Upper lobe of right lung (tissue), 1 donor: ENCODE measurements at regions not wholly inside any gene's neighbourhood (a gene's known extent, or its start where the extent isn't known, plus 50 kb on each side); places are given as distances from the start of the nearest gene placed in this dataset.
"Not testable (repeated sequence)": the region's sequence is repeated elsewhere in the genome, so short reads cannot be mapped to it uniquely, and the experiment has no call there.

Experiments
- ATAC-seq: fragments of 200-7000 bp; cut with Tn5 transposase; one replicate; pipeline ENCODE4 v1.9.1; 2020; ENCODE audit warnings: mild to moderate bottlenecking, moderate library complexity
- DNase-seq: peaks from one replicate; pipeline ENCODE4 v3.0.0-alpha.2; 2020
- H3K27ac ChIP-seq: fragments of 200-600 bp; one replicate; pipeline ENCODE4 v1.8.0; 2022
- H3K27me3 ChIP-seq: fragments of 200-600 bp; one replicate; pipeline ENCODE4 v1.8.0; 2022; ENCODE audit warnings: mild to moderate bottlenecking
- H3K36me3 ChIP-seq: fragments of 200-600 bp; one replicate; pipeline ENCODE4 v1.8.0; 2022
- H3K4me1 ChIP-seq: fragments of 200-600 bp; one replicate; pipeline ENCODE4 v1.8.0; 2022
- H3K4me3 ChIP-seq: fragments of 200-600 bp; one replicate; pipeline ENCODE4 v1.8.0; 2022; ENCODE audit warnings: mild to moderate bottlenecking
- H3K9me3 ChIP-seq: fragments of 200-600 bp; one replicate; pipeline ENCODE4 v1.8.0; 2022
- intact Hi-C: fragments of 100-400 bp; cut with DNase I; formaldehyde crosslinking; loops from one replicate; pipeline ENCODE4 v1.11.0; 2022
- TF ChIP-seq, protein P1 (sequence below): fragments of 200-600 bp; IDR thresholded peaks from one replicate; pipeline ENCODE4 v1.8.0; 2022; ENCODE audit warnings: antibody characterized with exemption
- donor health status: DM: no; HTN: yes; CAD: no; lungs with severe emphysema.

DNA sequence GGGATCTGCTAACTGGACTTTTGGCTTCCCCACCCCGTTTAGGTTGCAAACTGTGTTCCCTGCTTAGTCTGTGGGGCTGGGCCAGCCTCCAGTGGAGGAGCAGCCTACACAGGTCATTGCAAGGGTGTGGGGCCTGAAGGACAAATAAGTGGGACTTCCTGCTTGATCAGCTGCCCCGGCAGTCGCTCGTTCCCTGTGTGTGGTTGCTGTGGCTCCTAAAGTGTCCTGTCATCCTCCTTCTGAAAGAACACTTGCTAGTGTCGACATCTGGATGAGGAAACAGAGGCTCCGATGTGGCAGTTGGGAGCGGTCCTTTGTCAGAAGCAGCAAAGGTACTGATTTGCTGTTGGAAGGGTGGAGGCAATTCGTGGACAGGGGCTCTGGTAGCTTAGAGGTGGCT, 88.9 kb upstream of the TBCA start:
- TF ChIP-seq, protein P1, sequence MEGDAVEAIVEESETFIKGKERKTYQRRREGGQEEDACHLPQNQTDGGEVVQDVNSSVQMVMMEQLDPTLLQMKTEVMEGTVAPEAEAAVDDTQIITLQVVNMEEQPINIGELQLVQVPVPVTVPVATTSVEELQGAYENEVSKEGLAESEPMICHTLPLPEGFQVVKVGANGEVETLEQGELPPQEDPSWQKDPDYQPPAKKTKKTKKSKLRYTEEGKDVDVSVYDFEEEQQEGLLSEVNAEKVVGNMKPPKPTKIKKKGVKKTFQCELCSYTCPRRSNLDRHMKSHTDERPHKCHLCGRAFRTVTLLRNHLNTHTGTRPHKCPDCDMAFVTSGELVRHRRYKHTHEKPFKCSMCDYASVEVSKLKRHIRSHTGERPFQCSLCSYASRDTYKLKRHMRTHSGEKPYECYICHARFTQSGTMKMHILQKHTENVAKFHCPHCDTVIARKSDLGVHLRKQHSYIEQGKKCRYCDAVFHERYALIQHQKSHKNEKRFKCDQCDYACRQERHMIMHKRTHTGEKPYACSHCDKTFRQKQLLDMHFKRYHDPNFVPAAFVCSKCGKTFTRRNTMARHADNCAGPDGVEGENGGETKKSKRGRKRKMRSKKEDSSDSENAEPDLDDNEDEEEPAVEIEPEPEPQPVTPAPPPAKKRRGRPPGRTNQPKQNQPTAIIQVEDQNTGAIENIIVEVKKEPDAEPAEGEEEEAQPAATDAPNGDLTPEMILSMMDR = no peak
- intact Hi-C loops = no loop called here
- Histone ChIP-seq H3K4me1 (no peaks in the 10 kb centered on the region), H3K4me3 (no peak overlapping the region), H3K9me3 (no peaks in the 10 kb centered on the region), H3K27ac (no peak overlapping the region), H3K27me3 (no peaks in the 10 kb centered on the region), H3K36me3 (no peaks in the 10 kb centered on the region)
- peak; percentile 97 for ATAC-seq
- DNase-seq = peak; percentile 82

GRCh38 chr5:77863181-77863580, 87.0 kb upstream of the TBCA start:
- intact Hi-C loops = no loop called here
- TF ChIP-seq, protein P1 = no peak
- Histone ChIP-seq H3K4me3 (no peak overlapping the region), H3K9me3 (no peaks in the 10 kb centered on the region), H3K27me3 (no peaks in the 10 kb centered on the region), H3K27ac (no peak overlapping the region), H3K4me1 (no peaks in the 10 kb centered on the region), H3K36me3 (no peaks in the 10 kb centered on the region)
- ATAC-seq (no peak), DNase-seq (no peak)

DNA sequence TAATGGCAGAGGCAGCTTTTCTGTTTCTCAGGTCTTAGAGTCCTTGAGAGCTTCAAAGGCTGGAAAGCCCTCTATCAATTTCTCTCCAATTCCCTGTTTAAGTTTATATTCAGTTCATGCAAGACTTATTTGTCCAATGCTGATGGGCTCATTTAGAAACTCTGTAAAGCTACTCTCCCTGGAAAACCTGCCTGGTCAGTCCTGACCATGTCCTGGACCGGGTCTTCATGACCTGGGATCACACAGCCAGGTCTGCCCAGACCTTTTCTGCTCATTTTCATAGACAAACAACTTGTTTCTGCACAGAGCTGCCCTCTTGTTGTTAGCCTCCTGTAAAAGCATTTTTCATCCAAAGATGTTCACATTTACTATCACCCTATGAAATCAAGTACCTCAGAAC, 85.4 kb upstream of the TBCA start:
- DNase-seq (no peak), ATAC-seq (no peak)
- TF ChIP-seq, protein P1 = no peak
- intact Hi-C loops = no loop called here
- no peak overlapping the region for H3K27ac ChIP-seq
- H3K27me3 ChIP-seq = no peaks in the 10 kb centered on the region
- H3K36me3 ChIP-seq = no peaks in the 10 kb centered on the region
- H3K4me3 ChIP-seq = no peak overlapping the region
- no peaks in the 10 kb centered on the region for H3K4me1 ChIP-seq
- no peaks in the 10 kb centered on the region for H3K9me3 ChIP-seq

DNA sequence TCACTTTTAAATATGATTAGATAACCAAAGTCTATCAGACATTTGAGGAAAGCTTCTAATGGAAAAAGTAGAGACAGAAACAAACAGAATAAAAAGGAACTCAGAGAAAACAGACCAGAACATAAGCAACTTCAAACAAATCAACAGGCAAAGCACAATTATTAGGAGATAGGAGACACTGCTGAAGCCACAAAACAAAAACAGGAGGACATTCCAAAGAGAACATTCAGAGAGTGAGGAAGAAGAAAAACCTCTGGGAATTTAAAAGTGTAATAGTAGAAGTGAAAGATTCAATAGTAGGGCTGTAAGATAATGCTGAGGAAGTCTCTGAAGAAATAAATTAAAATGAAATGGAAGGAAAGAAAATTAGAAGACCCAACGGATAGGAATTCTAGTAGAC, 83.2 kb upstream of the TBCA start:
- no peak for ATAC-seq
- TF ChIP-seq, protein P1 = no peak
- intact Hi-C loops = no loop called here

DNA sequence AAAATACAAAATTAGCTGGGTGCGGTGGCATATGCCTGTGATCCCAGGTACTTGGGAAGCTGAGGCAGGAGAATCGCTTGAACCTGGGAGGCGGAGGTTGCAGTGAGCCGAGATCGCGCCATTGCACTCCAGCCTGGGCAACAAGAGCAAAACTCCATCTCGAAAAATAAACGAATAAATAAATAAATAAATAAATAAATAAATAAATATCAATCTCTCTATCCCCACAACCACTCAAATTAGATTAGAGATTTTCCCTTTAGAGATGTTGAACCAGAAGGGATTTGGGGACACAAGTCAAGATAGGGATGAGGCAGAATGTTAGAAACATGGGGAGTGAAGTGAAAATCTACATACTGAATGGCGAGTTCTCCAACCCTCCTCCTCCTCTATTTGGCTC, 82.5 kb upstream of the TBCA start:
- H3K4me1 ChIP-seq, H3K27ac ChIP-seq, intact Hi-C loops, DNase-seq, H3K36me3 ChIP-seq, ATAC-seq, H3K9me3 ChIP-seq, H3K4me3 ChIP-seq: not testable (repeated sequence)
- peaks cover 13% of the 10 kb centered on the region for H3K27me3 ChIP-seq

More for the DNA sequence above, 83.2 kb upstream of the TBCA start:
- Histone ChIP-seq H3K4me3 (no peak overlapping the region), H3K27me3 (peaks cover 10% of the 10 kb centered on the region), H3K36me3 (no peaks in the 10 kb centered on the region), H3K9me3 (no peaks in the 10 kb centered on the region), H3K27ac (no peak overlapping the region), H3K4me1 (no peaks in the 10 kb centered on the region)
- DNase-seq = no peak

DNA sequence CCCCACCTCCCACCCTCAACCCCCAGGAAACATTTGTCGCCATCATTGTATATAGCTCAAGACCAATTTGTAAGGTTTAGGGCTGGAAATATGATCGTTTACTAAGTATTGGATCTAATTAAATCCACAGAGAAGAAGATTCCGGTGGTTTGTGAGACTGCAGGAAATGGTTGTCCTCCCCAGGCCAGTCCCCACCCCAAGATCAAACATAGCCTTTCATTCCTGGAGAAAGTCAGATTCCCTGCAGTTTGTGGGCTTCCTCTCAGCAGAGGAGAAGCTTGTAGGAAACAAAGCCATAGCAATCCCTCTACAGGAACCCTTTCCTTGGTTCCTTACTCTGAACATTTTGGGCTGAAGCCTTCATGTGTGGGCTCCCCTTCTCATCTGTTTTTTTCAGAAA, 79.2 kb upstream of the TBCA start:
- no peaks in the 10 kb centered on the region for H3K36me3 ChIP-seq
- TF ChIP-seq, protein P1 = no peak
- no peak for ATAC-seq
- no peak overlapping the region for H3K4me3 ChIP-seq
- intact Hi-C loops = no loop called here
- no peaks in the 10 kb centered on the region for H3K9me3 ChIP-seq
- H3K27me3 ChIP-seq = peaks cover 39% of the 10 kb centered on the region
- no peak for DNase-seq
- peaks cover 5% of the 10 kb centered on the region for H3K4me1 ChIP-seq
- H3K27ac ChIP-seq = no peak overlapping the region
